K562 (cell line): ENCODE measurements at regions not wholly inside any gene's neighbourhood (a gene's known extent, or its start where the extent isn't known, plus 50 kb on each side); places are given as distances from the start of the nearest gene placed in this dataset.

Experiments
- ATAC-seq: fragments of 200-7000 bp; cut with Tn5 transposase; 3 replicates; pipeline ENCODE4 v1.9.1; 2020; ENCODE audit warnings: moderate library complexity
- BruUV-seq: library from RNA; stranded (reverse); fragments of 400-500 nt; replicated peaks from 2 replicates; lab custom pipeline; 2021; lab: Mats Ljungman, UMichigan
- CTCF ChIA-PET: fragments of 300-600 bp; formaldehyde crosslinking; extraction: SDS; loops from one replicate; lab custom pipeline; 2021; ENCODE audit warnings: low intra/inter-chr PET ratio; lab: Yijun Ruan, JAX
- POLR2A ChIA-PET: fragments of 300-600, 350-650 bp; sonication (Branson Sonifier 250); formaldehyde crosslinking; extraction: SDS; loops from one replicate; lab custom pipeline; 2021; ENCODE audit warnings: antibody characterized with exemption, inconsistent platforms; lab: Yijun Ruan, JAX
- DNase-seq, 4 experiments: peaks; one replicate each; pipeline versions ENCODE4 v3.0.0 to v3.0.0-alpha.2; 2011 to 2018; ENCODE audit warnings: low spot score in 3 of 4, mixed read lengths in 3 of 4; ENCODE audit errors: extremely low read depth in 1 of 4
- FAIRE-seq: peaks from 2 replicates; lab custom pipeline; 2011; peaks lifted over from hg19 to GRCh38; lab: Jason Lieb, UNC
- H2AFZ ChIP-seq: 2 replicates; pipeline ENCODE4 v1.6.0; 2011; ENCODE audit warnings: low read depth, low read length, control low read depth, inconsistent platforms
- H3K27ac ChIP-seq: fragments of 200-600 bp; 3 replicates; pipeline ENCODE4 v1.8.0; 2011; ENCODE audit warnings: low read depth, mild to moderate bottlenecking, control low read depth, inconsistent platforms, low read length, moderate library complexity, mixed read lengths; ENCODE audit errors: extremely low read depth
- H3K27me3 ChIP-seq, 2 experiments: fragments of 300-600 bp in 1 of 2; 2 replicates in 1 of 2; 3 replicates in 1 of 2; pipeline versions ENCODE4 v1.6.0 to v1.8.0; 2011; ENCODE audit warnings: inconsistent platforms in 2 of 2, low read length in 2 of 2, mild to moderate bottlenecking in 1 of 2, mixed read lengths in 1 of 2, moderate library complexity in 1 of 2; ENCODE audit not compliant: control insufficient read depth in 2 of 2, insufficient read depth in 2 of 2
- H3K36me3 ChIP-seq: fragments of 300-600 bp; 3 replicates; pipeline ENCODE4 v1.8.0; 2011; ENCODE audit warnings: mild to moderate bottlenecking, low read length, inconsistent platforms; ENCODE audit not compliant: control insufficient read depth, insufficient read depth
- H3K4me1 ChIP-seq, 2 experiments: fragments of 200-600 bp in 1 of 2; replicated peaks in 1 of 2; 2 replicates in 1 of 2; 3 replicates in 1 of 2; pipeline versions ENCODE4 v1.5.1 to v1.8.0; 2011; ENCODE audit warnings: inconsistent platforms in 2 of 2, low read length in 2 of 2, mild to moderate bottlenecking in 1 of 2, mixed read lengths in 1 of 2, moderate library complexity in 1 of 2; ENCODE audit not compliant: control insufficient read depth in 2 of 2, insufficient read depth in 2 of 2
- H3K4me2 ChIP-seq: 2 replicates; pipeline ENCODE4 v1.6.1; 2011; ENCODE audit warnings: low read length, control low read depth, inconsistent platforms, mixed read lengths; ENCODE audit not compliant: insufficient read depth
- H3K4me3 ChIP-seq: fragments of 200-600 bp; sonication (generic), shearing (Covaris generic); 2 replicates; pipeline ENCODE4 v1.5.1; 2016; ENCODE audit warnings: control low read depth, inconsistent platforms
- H3K79me2 ChIP-seq: fragments of 200-600 bp; 3 replicates; pipeline ENCODE4 v1.8.0; 2011; ENCODE audit warnings: low read length, inconsistent platforms; ENCODE audit not compliant: control insufficient read depth, insufficient read depth
- H3K9ac ChIP-seq, 2 experiments: 2 replicates each; pipeline versions ENCODE4 v1.6.0 to v1.6.1; 2011; ENCODE audit warnings: low read depth in 2 of 2, low read length in 2 of 2, control low read depth in 1 of 2, inconsistent platforms in 1 of 2, mild to moderate bottlenecking in 1 of 2, mixed read lengths in 1 of 2; ENCODE audit not compliant: insufficient read depth in 1 of 2
- H3K9me1 ChIP-seq: one replicate; pipeline ENCODE4 v1.6.0; 2011; ENCODE audit warnings: inconsistent platforms, mild to moderate bottlenecking, low read length, moderate library complexity; ENCODE audit not compliant: control insufficient read depth, insufficient read depth
- H3K9me3 ChIP-seq: replicated peaks from 2 replicates; pipeline ENCODE4 v1.5.1; 2011; ENCODE audit warnings: low read depth, low read length, inconsistent platforms; ENCODE audit not compliant: control insufficient read depth, insufficient read depth
- H4K20me1 ChIP-seq: replicated peaks from 2 replicates; pipeline ENCODE4 v1.6.1; 2011; ENCODE audit warnings: low read length, inconsistent platforms, mixed read lengths; ENCODE audit not compliant: control insufficient read depth, insufficient read depth
- ARID1B ChIP-seq: fragments of 450-650 bp; IDR thresholded peaks from 2 replicates; pipeline ENCODE4 v1.6.1; 2016; ENCODE audit warnings: antibody characterized with exemption, mild to moderate bottlenecking, inconsistent platforms
- C11orf30 ChIP-seq: fragments of 450-650 bp; IDR thresholded peaks from 2 replicates; pipeline ENCODE4 v1.6.1; 2016; ENCODE audit warnings: low read depth, mild to moderate bottlenecking
- CBFA2T2 ChIP-seq: fragments of 450-650 bp; conservative IDR thresholded peaks from 2 replicates; pipeline ENCODE4 v1.6.1; 2017; ENCODE audit warnings: mild to moderate bottlenecking
- CBFA2T3 ChIP-seq: fragments of 450-650 bp; IDR thresholded peaks from 2 replicates; pipeline ENCODE4 v1.6.1; 2017
- CBX8 ChIP-seq: fragments of 200-600 bp; sonication (generic); IDR thresholded peaks from 2 replicates; pipeline ENCODE4 v1.6.1; 2012; ENCODE audit warnings: borderline replicate concordance, mixed run types, low read depth, mild to moderate bottlenecking, moderate library complexity, mixed read lengths, low read length, control low read depth, inconsistent platforms; ENCODE audit not compliant: poor library complexity, severe bottlenecking; ENCODE audit errors: extremely low read depth
- CXXC5 ChIP-seq: fragments of 250-450 bp; sonication (Bioruptor Pico); IDR thresholded peaks from 2 replicates; pipeline ENCODE4 v1.8.0; 2022; ENCODE audit warnings: inconsistent platforms, mild to moderate bottlenecking, moderate library complexity
- DPF2 ChIP-seq: fragments of 450-650 bp; IDR thresholded peaks from 2 replicates; pipeline ENCODE4 v1.6.1; 2016
- EP300 ChIP-seq: IDR thresholded peaks from 2 replicates; pipeline ENCODE4 v1.6.1; 2012; ENCODE audit warnings: low read length, improper control_type of control experiment
- MAFF ChIP-seq: IDR thresholded peaks from 2 replicates; pipeline ENCODE4 v1.6.1; 2012; ENCODE audit warnings: low read length, improper control_type of control experiment
- MTA2 ChIP-seq: fragments of 450-650 bp; IDR thresholded peaks from 2 replicates; pipeline ENCODE4 v1.6.1; 2016; ENCODE audit warnings: low read depth
- NCOR1 ChIP-seq: fragments of 450-650 bp; IDR thresholded peaks from 2 replicates; pipeline ENCODE4 v1.6.1; 2016; ENCODE audit warnings: mild to moderate bottlenecking, moderate library complexity
- NFE2 ChIP-seq: IDR thresholded peaks from 2 replicates; pipeline ENCODE4 v1.6.1; 2014; ENCODE audit warnings: antibody characterized with exemption, low read depth
- PHB ChIP-seq: fragments of 250-450 bp; sonication (Bioruptor Pico); IDR thresholded peaks from 2 replicates; pipeline ENCODE4 v1.5.0; 2021
- POLR2AphosphoS2 ChIP-seq: IDR thresholded peaks from 2 replicates; pipeline ENCODE4 v1.6.1; 2012; ENCODE audit warnings: low read length, improper control_type of control experiment
- RNF2 ChIP-seq: sonication (generic); IDR thresholded peaks from 2 replicates; pipeline ENCODE4 v1.6.1; 2016
- SETDB1 ChIP-seq: IDR thresholded peaks from one replicate; pipeline ENCODE4 v1.6.1; 2012; ENCODE audit warnings: low read length, control low read depth, inconsistent platforms
- SMARCA4 ChIP-seq: fragments of 450-650 bp; IDR thresholded peaks from 2 replicates; pipeline ENCODE4 v1.6.1; 2016
- SMARCB1 ChIP-seq: IDR thresholded peaks from 2 replicates; pipeline ENCODE4 v1.6.1; 2011; ENCODE audit warnings: improper control_type of control experiment, low read depth; ENCODE audit not compliant: insufficient read length
- SMARCE1 ChIP-seq: fragments of 450-650 bp; IDR thresholded peaks from 2 replicates; pipeline ENCODE4 v1.7.1; 2016; ENCODE audit warnings: mild to moderate bottlenecking
- SOX6 ChIP-seq: fragments of 450-650 bp; IDR thresholded peaks from 2 replicates; pipeline ENCODE4 v1.6.1; 2014; ENCODE audit warnings: mild to moderate bottlenecking
- TEAD4 ChIP-seq, 2 experiments: sonication (generic) in 1 of 2; formaldehyde crosslinking in 1 of 2; IDR thresholded peaks; 2 replicates each; pipeline versions ENCODE4 v1.6.1 to v1.8.0; 2012 to 2022; ENCODE audit warnings: borderline replicate concordance in 1 of 2, inconsistent platforms in 1 of 2, low read length in 1 of 2, mild to moderate bottlenecking in 1 of 2, missing genetic modification reagents in 1 of 2
- TOE1 ChIP-seq, 2 experiments: fragments of 450-650 bp in 1 of 2; sonication (generic) in 1 of 2; formaldehyde crosslinking in 1 of 2; IDR thresholded peaks; 2 replicates each; pipeline versions ENCODE4 v1.7.1 to v1.8.0; 2016 to 2022; ENCODE audit warnings: borderline replicate concordance in 2 of 2, mild to moderate bottlenecking in 2 of 2, antibody characterized with exemption in 1 of 2, inconsistent platforms in 1 of 2, low read depth in 1 of 2, missing genetic modification reagents in 1 of 2, moderate library complexity in 1 of 2
- TRIM24 ChIP-seq, 2 experiments: fragments of 450-650 bp; IDR thresholded peaks; 2 replicates each; pipeline ENCODE4 v1.6.1; 2016
- ZEB2 ChIP-seq: fragments of 450-650 bp; IDR thresholded peaks from 2 replicates; pipeline ENCODE4 v1.6.1; 2016
- ZNF316 ChIP-seq: fragments of 450-650 bp; IDR thresholded peaks from 2 replicates; pipeline ENCODE4 v1.6.1; 2016
- ZNF384 ChIP-seq: IDR thresholded peaks from 2 replicates; pipeline ENCODE4 v1.6.1; 2012; ENCODE audit warnings: low read depth, low read length, improper control_type of control experiment
- ZNF644 ChIP-seq: fragments of 200-800 bp; sonication (Bioruptor generic); IDR thresholded peaks from 2 replicates; pipeline ENCODE4 v1.6.1; 2016; ENCODE audit warnings: low read depth, missing genetic modification characterization, missing compliant biosample characterization
- WGBS: fragments of 100-300 bp; shearing (Covaris generic); methylation state at CpG from one replicate; pipeline ENCODE4 v1.1.6; 2016; ENCODE audit warnings: low coverage, mixed read lengths; ENCODE audit not compliant: insufficient coverage; ENCODE audit errors: missing lambda C conversion rate; 5-methylcytosine and 5-hydroxymethylcytosine counted together
- in situ Hi-C: fragments of 300-500 bp; cut with MboI; formaldehyde crosslinking; loops from 4 replicates; pipeline ENCODE4 v1.15.0; 2018; ENCODE audit warnings: inconsistent platforms, mixed read lengths
- intact Hi-C: fragments of 100-400 bp; cut with micrococcal nuclease; formaldehyde crosslinking; loops from 2 replicates; pipeline ENCODE4 v1.14.2; 2022
- TF ChIP-seq, protein P1 (sequence below): conservative IDR thresholded peaks from 2 replicates; pipeline ENCODE4 v1.6.1; 2011; ENCODE audit warnings: low read depth, mild to moderate bottlenecking, low read length; ENCODE audit not compliant: control insufficient read depth

DNA sequence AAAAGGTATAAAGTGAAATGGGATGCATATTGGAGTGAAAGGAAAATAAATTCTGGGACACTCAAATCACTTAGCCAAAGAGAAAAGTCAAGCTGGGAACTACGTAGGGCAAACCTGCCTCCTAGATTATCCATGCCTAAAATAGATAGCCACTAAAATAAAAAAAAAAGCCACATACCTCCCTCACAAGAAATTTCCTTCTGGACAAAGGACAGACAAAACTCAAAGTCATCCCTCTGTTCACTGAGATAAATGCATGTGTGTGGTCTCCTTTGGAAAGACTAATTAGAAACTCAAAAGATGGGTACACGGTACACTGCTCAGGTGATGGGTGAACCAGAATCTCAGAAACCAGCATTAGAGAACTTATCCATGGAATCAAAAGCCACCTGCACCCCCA, 65.2 kb upstream of the MME start:
- Histone ChIP-seq H3K9me1 (no peaks in the 10 kb centered on the region), H3K36me3 (no peaks in the 10 kb centered on the region), H4K20me1 (no peaks in the 10 kb centered on the region), H3K9me3 (no peaks in the 10 kb centered on the region), H3K4me1 (peaks cover 0 to 21% of the 10 kb centered on the region in 2 experiments; a peak in 3 of 5 replicates), H3K4me3 (no peak overlapping the region), H3K79me2 (no peaks in the 10 kb centered on the region), H3K9ac (no peak overlapping the region), H3K4me2 (no peak overlapping the region), H3K27me3 (no peaks in the 10 kb centered on the region), H3K27ac (no peak overlapping the region), H2AFZ (no peak overlapping the region)
- intact Hi-C loops: no loop called here
- FAIRE-seq: peak; percentile 23
- peak in 1 of 4 experiments; percentile 54 for DNase-seq
- ChIA-PET POLR2A (no interaction called here), CTCF (interaction anchor here (0.6 kb wide), 1 partner anchor 308 kb away, joined by 3 read pairs; no protein-coding TSS in a partner anchor)
- ATAC-seq: peak; percentile 24; the same call in 2 of the 3 replicates
- BruUV-seq: no TSS peak
- 10% methylated on average over 2 of the region's 2 CpGs for WGBS
- in situ Hi-C loops: no loop called here
- TF ChIP-seq, protein P1, sequence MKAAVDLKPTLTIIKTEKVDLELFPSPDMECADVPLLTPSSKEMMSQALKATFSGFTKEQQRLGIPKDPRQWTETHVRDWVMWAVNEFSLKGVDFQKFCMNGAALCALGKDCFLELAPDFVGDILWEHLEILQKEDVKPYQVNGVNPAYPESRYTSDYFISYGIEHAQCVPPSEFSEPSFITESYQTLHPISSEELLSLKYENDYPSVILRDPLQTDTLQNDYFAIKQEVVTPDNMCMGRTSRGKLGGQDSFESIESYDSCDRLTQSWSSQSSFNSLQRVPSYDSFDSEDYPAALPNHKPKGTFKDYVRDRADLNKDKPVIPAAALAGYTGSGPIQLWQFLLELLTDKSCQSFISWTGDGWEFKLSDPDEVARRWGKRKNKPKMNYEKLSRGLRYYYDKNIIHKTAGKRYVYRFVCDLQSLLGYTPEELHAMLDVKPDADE: no peak
- TF ChIP-seq NFE2: peak; percentile 79
- peak; percentile 53; the same call in 1 of the 2 replicates for TF ChIP-seq C11orf30
- no peak for TF ChIP-seq RNF2
- TF ChIP-seq ZNF316: peak; percentile 45; the same call in 1 of the 2 replicates
- peak; percentile 79 for TF ChIP-seq DPF2
- TF ChIP-seq PHB (CRISPR knock-in tag): no peak
- TF ChIP-seq TRIM24 (IDR thresholded peaks at IDR 0.05): peak; percentile 15 to 31; a peak in 1 of 4 replicates
- no peak for TF ChIP-seq TOE1 (IDR thresholded peaks at IDR 0.05; ENCODE audit: borderline replicate concordance)
- TF ChIP-seq TOE1 (CRISPR knock-in tag; IDR thresholded peaks at IDR 0.05; ENCODE audit: borderline replicate concordance, low read depth): no peak
- TF ChIP-seq EP300: peak; percentile 57
- TF ChIP-seq SMARCA4: peak; percentile 83
- peak; percentile 63 for TF ChIP-seq SMARCB1
- TF ChIP-seq ZEB2: 0 out of 2 replicates have a peak, but pooled peaks have one; percentile 13
- TF ChIP-seq ZNF384: peak; percentile 84
- TF ChIP-seq SOX6: peak; percentile 68
- TF ChIP-seq CBFA2T2: peak; percentile 54; the same call in 1 of the 2 replicates
- no peak for TF ChIP-seq POLR2AphosphoS2
- TF ChIP-seq NCOR1: 0 out of 2 replicates have a peak, but pooled peaks have one; percentile 17
- TF ChIP-seq SMARCE1: peak; percentile 57
- TF ChIP-seq ZNF644 (tag): 0 out of 2 replicates have a peak, but pooled peaks have one; percentile 64
- 0 out of 2 replicates have a peak, but pooled peaks have one; percentile 13 for TF ChIP-seq CXXC5 (CRISPR knock-in tag)
- peak; percentile 49; the same call in 1 of the 2 replicates for TF ChIP-seq MTA2
- TF ChIP-seq ARID1B: peak; percentile 78
- peak; percentile 76 for TF ChIP-seq CBFA2T3
- TF ChIP-seq TEAD4 (IDR thresholded peaks at IDR 0.05; ENCODE audit: low read length): peak; percentile 69
- TF ChIP-seq TEAD4 (CRISPR knock-in tag; IDR thresholded peaks at IDR 0.05; ENCODE audit: borderline replicate concordance): no peak
- no peak for TF ChIP-seq CBX8
- no peak for TF ChIP-seq SETDB1
- TF ChIP-seq MAFF: peak; percentile 15; the same call in 1 of the 2 replicates
